ENCODE measurements at regions not wholly inside any gene's neighbourhood (a gene's known extent, or its start where the extent isn't known, plus 50 kb on each side); places are given as distances from the start of the nearest gene placed in this dataset.

GRCh38 chr4:34269613-34270012 is 1974.7 kb downstream of the ARAP2 start:
- no peaks in the 10 kb centered on the region for H3K79me1 ChIP-seq (ENCODE audit: insufficient read depth, low read depth, low read length, poor library complexity, severe bottlenecking)

More at GRCh38 chr4:34269613-34270012, 1974.7 kb downstream of the ARAP2 start:
- Histone ChIP-seq H3K4me2 (ENCODE audit: insufficient read depth, insufficient read length, low read length) (no peak overlapping the region), H4K20me1 (ENCODE audit: control insufficient read depth, insufficient read depth, insufficient read length) (no peaks in the 10 kb centered on the region), H3K27ac (ENCODE audit: insufficient read length, low read depth, low read length) (no peak overlapping the region), H3K9me3 (ENCODE audit: control insufficient read depth, low read depth, low read length) (no peaks in the 10 kb centered on the region), H3K14ac (ENCODE audit: insufficient read depth, low read length) (no peak overlapping the region), H4K8ac (replicated peaks; ENCODE audit: insufficient read length, low read depth, low read length) (no peak overlapping the region), H3K23me2 (ENCODE audit: insufficient read length, low read depth, low read length, poor library complexity, severe bottlenecking) (no peaks in the 10 kb centered on the region), H3K18ac (ENCODE audit: insufficient read length, low read depth, low read length) (no peak overlapping the region), H2BK20ac (ENCODE audit: low read depth, low read length, poor library complexity, severe bottlenecking) (no peak overlapping the region), H2BK15ac (ENCODE audit: low read depth, low read length) (no peak overlapping the region), H3K9ac (ENCODE audit: extremely low read depth, insufficient read length, low read length) (no peak overlapping the region), H2AK5ac (ENCODE audit: insufficient read length, low read length) (no peak overlapping the region), H2BK12ac (ENCODE audit: insufficient read length, low read depth, low read length) (no peak overlapping the region), H2AFZ (ENCODE audit: low read length) (no peak overlapping the region), H3K4me1 (ENCODE audit: insufficient read depth, low read length) (no peaks in the 10 kb centered on the region), H2BK5ac (ENCODE audit: insufficient read length, low read length) (no peak overlapping the region), H3K27me3 (ENCODE audit: insufficient read depth, low read length) (no peaks in the 10 kb centered on the region), H3K56ac (ENCODE audit: insufficient read length, low read depth, low read length) (no peak overlapping the region), H4K91ac (ENCODE audit: insufficient read length, low read depth, low read length) (no peak overlapping the region), H3K79me2 (ENCODE audit: insufficient read depth, low read length) (no peaks in the 10 kb centered on the region), H4K5ac (ENCODE audit: insufficient read length, low read depth, low read length) (no peak overlapping the region), H3K23ac (ENCODE audit: insufficient read length, low read depth, low read length) (no peak overlapping the region), H3K4ac (ENCODE audit: low read depth, low read length) (no peak overlapping the region), H3T11ph (ENCODE audit: low read length) (no peak overlapping the region), H2BK120ac (ENCODE audit: low read depth, low read length, poor library complexity, severe bottlenecking) (no peak overlapping the region)
- no peak overlapping the region for H3K4me3 Mint-ChIP-seq
- H3K4me1 Mint-ChIP-seq, result peaks cover 0 to 3% of the 10 kb centered on the region in 2 experiments; a peak in 1 of 4 replicates
- DNase-seq, result no peak
- no peaks in the 10 kb centered on the region for H3K27me3 Mint-ChIP-seq (ENCODE audit: low read depth)
- no peaks in the 10 kb centered on the region; a peak in 1 of 5 replicates for H3K9me3 Mint-ChIP-seq
- no peak overlapping the region for H3K27ac Mint-ChIP-seq
- WGBS (ENCODE audit: extremely low coverage, insufficient read length, low lambda C conversion rate), result no CpG with 5 or more reads among the region's 1 CpG
- TF ChIP-seq, protein P1, sequence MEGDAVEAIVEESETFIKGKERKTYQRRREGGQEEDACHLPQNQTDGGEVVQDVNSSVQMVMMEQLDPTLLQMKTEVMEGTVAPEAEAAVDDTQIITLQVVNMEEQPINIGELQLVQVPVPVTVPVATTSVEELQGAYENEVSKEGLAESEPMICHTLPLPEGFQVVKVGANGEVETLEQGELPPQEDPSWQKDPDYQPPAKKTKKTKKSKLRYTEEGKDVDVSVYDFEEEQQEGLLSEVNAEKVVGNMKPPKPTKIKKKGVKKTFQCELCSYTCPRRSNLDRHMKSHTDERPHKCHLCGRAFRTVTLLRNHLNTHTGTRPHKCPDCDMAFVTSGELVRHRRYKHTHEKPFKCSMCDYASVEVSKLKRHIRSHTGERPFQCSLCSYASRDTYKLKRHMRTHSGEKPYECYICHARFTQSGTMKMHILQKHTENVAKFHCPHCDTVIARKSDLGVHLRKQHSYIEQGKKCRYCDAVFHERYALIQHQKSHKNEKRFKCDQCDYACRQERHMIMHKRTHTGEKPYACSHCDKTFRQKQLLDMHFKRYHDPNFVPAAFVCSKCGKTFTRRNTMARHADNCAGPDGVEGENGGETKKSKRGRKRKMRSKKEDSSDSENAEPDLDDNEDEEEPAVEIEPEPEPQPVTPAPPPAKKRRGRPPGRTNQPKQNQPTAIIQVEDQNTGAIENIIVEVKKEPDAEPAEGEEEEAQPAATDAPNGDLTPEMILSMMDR (conservative IDR thresholded peaks at IDR 0.05), result no peak
- H3K36me3 Mint-ChIP-seq (ENCODE audit: insufficient read depth in 1 of 3, low read depth in 3 of 3), result no peaks in the 10 kb centered on the region

Measured in H9 (cell line).